Neural progenitor cell (in vitro differentiated cells): ENCODE measurements at regions not wholly inside any gene's neighbourhood (a gene's known extent, or its start where the extent isn't known, plus 50 kb on each side); places are given as distances from the start of the nearest gene placed in this dataset.
"Not testable (repeated sequence)": the region's sequence is repeated elsewhere in the genome, so short reads cannot be mapped to it uniquely, and the experiment has no call there.

Experiments used
- DNase-seq: peaks from one replicate; pipeline ENCODE4 v3.0.0-alpha.2; 2016; ENCODE audit warnings: low spot score
- H2AFZ ChIP-seq: fragments of 200-600 bp; sonication (generic); replicated peaks from 2 replicates; pipeline ENCODE4 v1.6.1; 2016; ENCODE audit warnings: antibody characterized with exemption
- H3F3A ChIP-seq: fragments of 200-600 bp; sonication (generic); 2 replicates; pipeline ENCODE4 v1.6.1; 2016; ENCODE audit warnings: antibody characterized with exemption, low read depth
- H3K27ac ChIP-seq: fragments of 200-600 bp; sonication (generic); 2 replicates; pipeline ENCODE4 v1.5.1; 2016; ENCODE audit warnings: mild to moderate bottlenecking
- H3K27me3 ChIP-seq: fragments of 200-600 bp; sonication (generic); 2 replicates; pipeline ENCODE4 v1.6.1; 2016; ENCODE audit warnings: mild to moderate bottlenecking, moderate library complexity
- H3K36me3 ChIP-seq: fragments of 200-600 bp; sonication (generic); 2 replicates; pipeline ENCODE4 v1.5.1; 2016
- H3K4me1 ChIP-seq: fragments of 200-600 bp; sonication (generic); 2 replicates; pipeline ENCODE4 v1.6.1; 2016; ENCODE audit warnings: mixed run types
- H3K4me2 ChIP-seq: fragments of 200-600 bp; sonication (generic); 2 replicates; pipeline ENCODE4 v1.6.1; 2016
- H3K4me3 ChIP-seq: fragments of 200-600 bp; sonication (generic); 2 replicates; pipeline ENCODE4 v1.5.1; 2016
- H3K79me2 ChIP-seq: fragments of 200-600 bp; sonication (generic); 2 replicates; pipeline ENCODE4 v1.6.1; 2016; ENCODE audit warnings: low read depth
- H3K9ac ChIP-seq: fragments of 200-600 bp; sonication (generic); 2 replicates; pipeline ENCODE4 v1.6.1; 2016
- H3K9me3 ChIP-seq: fragments of 200-600 bp; sonication (generic); 2 replicates; pipeline ENCODE4 v1.5.1; 2016; ENCODE audit warnings: low read depth
- H4K20me1 ChIP-seq: fragments of 200-600 bp; sonication (generic); 2 replicates; pipeline ENCODE4 v1.6.1; 2016; ENCODE audit warnings: low read depth
- H3K27ac Mint-ChIP-seq: 3 replicates; pipeline ENCODE4 v1.8.0; 2021; ENCODE audit warnings: mixed read lengths
- H3K27me3 Mint-ChIP-seq: 2 replicates; pipeline ENCODE4 v1.8.0; 2022; ENCODE audit warnings: low read depth, mild to moderate bottlenecking, inconsistent platforms, moderate library complexity, mixed read lengths; ENCODE audit not compliant: insufficient read depth
- H3K36me3 Mint-ChIP-seq: 3 replicates; pipeline ENCODE4 v1.8.0; 2021; ENCODE audit warnings: mixed read lengths
- H3K4me1 Mint-ChIP-seq: 3 replicates; pipeline ENCODE4 v1.8.0; 2021; ENCODE audit warnings: mixed read lengths
- H3K4me3 Mint-ChIP-seq: 3 replicates; pipeline ENCODE4 v1.8.0; 2021; ENCODE audit warnings: mild to moderate bottlenecking, moderate library complexity, mixed read lengths
- H3K9me3 Mint-ChIP-seq: 3 replicates; pipeline ENCODE4 v1.8.0; 2020; ENCODE audit warnings: mixed read lengths
- CTCF ChIP-seq: fragments of 200-600 bp; sonication (generic); IDR thresholded peaks from 2 replicates; pipeline ENCODE4 v1.5.1; 2017; ENCODE audit warnings: antibody characterized with exemption, mild to moderate bottlenecking
- EZH2 ChIP-seq: fragments of 200-600 bp; sonication (generic); IDR thresholded peaks from 2 replicates; pipeline ENCODE4 v1.6.1; 2017; ENCODE audit warnings: antibody characterized with exemption, mild to moderate bottlenecking, moderate library complexity
- EZH2phosphoT487 ChIP-seq: fragments of 200-600 bp; sonication (generic); IDR thresholded peaks from 2 replicates; pipeline ENCODE4 v1.6.1; 2017; ENCODE audit warnings: antibody characterized with exemption

DNA sequence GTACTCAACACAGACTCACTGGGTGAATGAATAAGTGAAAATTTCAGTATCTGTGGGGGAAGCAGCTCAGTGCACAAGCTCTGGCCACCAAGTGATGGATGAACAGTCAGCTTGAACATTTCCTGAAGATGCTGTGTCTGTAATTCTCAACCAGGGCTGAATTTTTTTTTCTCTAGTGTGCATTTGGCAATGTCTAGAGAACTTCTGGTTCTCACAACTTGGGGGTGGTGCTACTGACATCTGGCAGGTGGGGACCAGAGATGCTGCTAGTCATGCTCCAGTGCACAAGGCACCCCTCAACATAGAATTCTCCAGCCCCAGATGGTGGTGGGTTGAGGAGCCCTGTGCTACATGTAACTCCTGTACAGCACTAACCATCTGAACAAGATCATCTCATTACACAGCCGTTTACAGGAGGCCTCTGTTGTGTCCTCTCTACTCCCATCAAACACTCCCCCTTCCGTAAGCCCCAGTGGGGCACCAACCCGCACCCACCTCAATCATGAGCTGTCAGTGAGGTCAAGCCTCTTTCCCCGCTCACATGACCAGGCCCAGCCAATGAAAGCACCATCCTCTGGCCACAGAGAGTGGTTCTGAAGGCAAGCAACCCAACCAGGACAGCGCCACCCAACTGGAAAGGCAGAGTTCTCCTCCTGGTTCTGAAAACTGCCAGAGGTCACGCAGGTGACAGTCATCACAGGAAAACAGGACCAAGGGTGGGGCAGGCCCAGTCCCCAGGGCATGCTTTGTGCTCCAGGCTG is 103.9 kb upstream of the PMEPA1 start:
- no peaks in the 10 kb centered on the region for H3K27me3 ChIP-seq
- H3K27ac ChIP-seq = no peak overlapping the region
- Mint-ChIP-seq H3K4me3 (no peak overlapping the region), H3K27ac (no peak overlapping the region), H3K4me1 (peaks cover 20% of the 10 kb centered on the region), H3K27me3 (peaks cover 7% of the 10 kb centered on the region), H3K36me3 (no peaks in the 10 kb centered on the region), H3K9me3 (no peaks in the 10 kb centered on the region)
- H3K79me2 ChIP-seq = no peaks in the 10 kb centered on the region
- H3K9me3 ChIP-seq = no peaks in the 10 kb centered on the region
- H3K36me3 ChIP-seq = no peaks in the 10 kb centered on the region
- no peak overlapping the region for H3K4me2 ChIP-seq
- TF ChIP-seq EZH2 = no peak
- TF ChIP-seq CTCF = no peak
- TF ChIP-seq EZH2phosphoT487 = no peak
- H2AFZ ChIP-seq = no peak overlapping the region
- H4K20me1 ChIP-seq = no peaks in the 10 kb centered on the region
- H3K4me3 ChIP-seq = no peak overlapping the region
- DNase-seq = no peak
- H3K9ac ChIP-seq = no peak overlapping the region
- peaks cover 9% of the 10 kb centered on the region for H3K4me1 ChIP-seq
- H3F3A ChIP-seq = no peaks in the 10 kb centered on the region

DNA sequence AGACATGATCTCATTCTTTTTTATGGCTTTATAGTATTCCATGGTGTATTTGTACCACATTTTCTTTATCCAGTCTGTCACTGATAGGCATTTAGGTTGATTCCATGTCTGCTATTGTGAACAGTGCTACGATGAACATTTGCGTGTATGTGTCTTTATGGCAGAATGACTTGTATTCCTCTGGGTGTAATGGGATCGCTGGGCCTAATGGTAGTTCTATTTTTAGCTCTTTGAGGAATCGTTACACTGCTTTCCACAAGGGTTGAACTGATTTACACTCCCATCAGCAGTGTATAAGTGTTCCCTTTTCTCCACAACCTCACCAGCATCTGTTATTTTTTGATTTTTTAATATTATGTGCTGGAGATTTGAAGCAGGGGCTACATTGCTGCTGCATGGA is 102.8 kb upstream of the PMEPA1 start:
- H4K20me1 ChIP-seq, H2AFZ ChIP-seq, H3K27me3 Mint-ChIP-seq, H3K27me3 ChIP-seq, H3F3A ChIP-seq, H3K27ac ChIP-seq, H3K36me3 ChIP-seq, H3K4me3 ChIP-seq, H3K79me2 ChIP-seq, H3K9me3 Mint-ChIP-seq, H3K4me1 ChIP-seq, H3K9ac ChIP-seq, H3K4me3 Mint-ChIP-seq, H3K36me3 Mint-ChIP-seq, DNase-seq, H3K9me3 ChIP-seq, H3K4me2 ChIP-seq: not testable (repeated sequence)
- peak overlapping the region; percentile 82 for H3K27ac Mint-ChIP-seq
- peaks cover 20% of the 10 kb centered on the region for H3K4me1 Mint-ChIP-seq

- no peaks in the 10 kb centered on the region for H3K79me2 ChIP-seq
- no peaks in the 10 kb centered on the region for H3K36me3 Mint-ChIP-seq
- H3K27ac ChIP-seq = no peak overlapping the region
- H3K9me3 ChIP-seq = no peaks in the 10 kb centered on the region
- H3K9me3 Mint-ChIP-seq = no peaks in the 10 kb centered on the region
- H2AFZ ChIP-seq = peak overlapping the region; percentile 62
- H3K4me1 ChIP-seq = peaks cover 9% of the 10 kb centered on the region
- peak overlapping the region; percentile 14 for H3K4me2 ChIP-seq
- peak; percentile 50 for DNase-seq
- peaks cover 25% of the 10 kb centered on the region for H3K4me1 Mint-ChIP-seq
- H3K4me3 ChIP-seq = no peak overlapping the region
- TF ChIP-seq EZH2 = no peak
- TF ChIP-seq EZH2phosphoT487 = no peak
- H4K20me1 ChIP-seq = no peaks in the 10 kb centered on the region
- no peak overlapping the region for H3K9ac ChIP-seq
- peaks cover 7% of the 10 kb centered on the region for H3K27me3 Mint-ChIP-seq
- no peaks in the 10 kb centered on the region for H3K36me3 ChIP-seq
- peak overlapping the region; percentile 54 for H3K4me3 Mint-ChIP-seq
- no peaks in the 10 kb centered on the region for H3F3A ChIP-seq
- H3K27me3 ChIP-seq = no peaks in the 10 kb centered on the region
- H3K27ac Mint-ChIP-seq = peak overlapping the region; percentile 79
These were observed 101.7 kb upstream of the PMEPA1 start for GRCh38 chr20:57811374-57812020.

GRCh38 chr20:57810511-57811373 is 100.9 kb upstream of the PMEPA1 start:
- H3K27ac Mint-ChIP-seq = no peak overlapping the region
- no peaks in the 10 kb centered on the region for H3K9me3 Mint-ChIP-seq
- Histone ChIP-seq H3K4me2 (peak overlapping the region; percentile 14), H3K9ac (no peak overlapping the region), H3K27me3 (no peaks in the 10 kb centered on the region), H3K9me3 (no peaks in the 10 kb centered on the region), H3K79me2 (no peaks in the 10 kb centered on the region), H2AFZ (peak overlapping the region; percentile 62), H3K36me3 (no peaks in the 10 kb centered on the region), H3K4me3 (no peak overlapping the region), H3F3A (no peaks in the 10 kb centered on the region), H4K20me1 (no peaks in the 10 kb centered on the region), H3K4me1 (peaks cover 9% of the 10 kb centered on the region), H3K27ac (no peak overlapping the region)
- peak; percentile 33 for DNase-seq
- peaks cover 7% of the 10 kb centered on the region for H3K27me3 Mint-ChIP-seq
- peaks cover 25% of the 10 kb centered on the region for H3K4me1 Mint-ChIP-seq
- no peak overlapping the region for H3K4me3 Mint-ChIP-seq
- TF ChIP-seq EZH2phosphoT487 = no peak
- TF ChIP-seq CTCF = no peak
- TF ChIP-seq EZH2 = no peak
- H3K36me3 Mint-ChIP-seq = no peaks in the 10 kb centered on the region
